HepG2 (cell line): ENCODE measurements at regions not wholly inside any gene's neighbourhood (a gene's known extent, or its start where the extent isn't known, plus 50 kb on each side); places are given as distances from the start of the nearest gene placed in this dataset.

Experiments used
- ATAC-seq: fragments of 200-7000 bp; cut with Tn5 transposase; 3 replicates; pipeline ENCODE4 v1.9.1; 2020; ENCODE audit warnings: mild to moderate bottlenecking, moderate library complexity
- BruUV-seq: library from RNA; stranded (reverse); fragments of 400-500 nt; replicated peaks from 2 replicates; lab custom pipeline; 2021; lab: Mats Ljungman, UMichigan
- CTCF ChIA-PET: fragments of 300-600 bp; formaldehyde crosslinking; extraction: SDS; loops from one replicate; lab custom pipeline; 2021; ENCODE audit warnings: low total read pairs, inconsistent platforms, low intra/inter-chr PET ratio; lab: Yijun Ruan, JAX
- POLR2A ChIA-PET: fragments of 350-600 bp; sonication (Branson Sonifier 250); formaldehyde crosslinking; loops from one replicate; lab custom pipeline; 2020; ENCODE audit warnings: antibody characterized with exemption, inconsistent platforms; lab: Yijun Ruan, JAX
- DNase-seq: peaks from one replicate; pipeline ENCODE4 v3.0.0-alpha.2; 2015; ENCODE audit warnings: low spot score
- FAIRE-seq: peaks from 3 replicates; lab custom pipeline; 2011; peaks lifted over from hg19 to GRCh38; lab: Jason Lieb, UNC
- H2AFZ ChIP-seq: one replicate; pipeline ENCODE4 v1.6.1; 2011; ENCODE audit warnings: low read length, inconsistent platforms
- H3K27ac ChIP-seq: fragments of 300-600 bp; 3 replicates; pipeline ENCODE4 v1.8.0; 2011; ENCODE audit warnings: mixed run types, mild to moderate bottlenecking, mixed read lengths, low read length, inconsistent platforms; ENCODE audit not compliant: insufficient read depth; ENCODE audit errors: extremely low read length
- H3K27me3 ChIP-seq, 2 experiments: fragments of 200-600 bp in 1 of 2; 2 replicates in 1 of 2; 3 replicates in 1 of 2; pipeline versions ENCODE4 v1.6.0 to v1.8.0; 2011; ENCODE audit warnings: low read length in 2 of 2, mild to moderate bottlenecking in 2 of 2, moderate library complexity in 2 of 2, inconsistent platforms in 1 of 2; ENCODE audit not compliant: insufficient read depth in 2 of 2, control insufficient read depth in 1 of 2
- H3K36me3 ChIP-seq, 2 experiments: fragments of 200-600 bp in 1 of 2; replicated peaks in 1 of 2; 2 replicates in 1 of 2; 3 replicates in 1 of 2; pipeline versions ENCODE4 v1.5.1 to v1.8.0; 2011; ENCODE audit warnings: low read length in 2 of 2, inconsistent platforms in 1 of 2; ENCODE audit not compliant: insufficient read depth in 2 of 2, control insufficient read depth in 1 of 2
- H3K4me1 ChIP-seq: 2 replicates; pipeline ENCODE4 v1.5.1; 2012; ENCODE audit warnings: low read length, inconsistent platforms; ENCODE audit not compliant: insufficient read depth
- H3K4me2 ChIP-seq: 2 replicates; pipeline ENCODE4 v1.6.0; 2011; ENCODE audit warnings: low read depth, low read length, inconsistent platforms
- H3K4me3 ChIP-seq, 3 experiments: fragments of 200-600 bp in 1 of 3; sonication (generic), shearing (Covaris generic) in 1 of 3; replicated peaks in 1 of 3; 2 replicates each; pipeline ENCODE4 v1.5.1; 2011 to 2016; ENCODE audit warnings: low read length in 3 of 3, inconsistent platforms in 2 of 3, low read depth in 2 of 3, mild to moderate bottlenecking in 2 of 3, control low read depth in 1 of 3, mixed read lengths in 1 of 3; ENCODE audit not compliant: insufficient read depth in 1 of 3
- H3K79me2 ChIP-seq: one replicate; pipeline ENCODE4 v1.6.1; 2011; ENCODE audit warnings: low read length, inconsistent platforms; ENCODE audit not compliant: insufficient read depth
- H3K9ac ChIP-seq: 2 replicates; pipeline ENCODE4 v1.6.0; 2011; ENCODE audit warnings: mild to moderate bottlenecking, low read depth, low read length, inconsistent platforms; ENCODE audit not compliant: insufficient read depth
- H3K9me3 ChIP-seq: 2 replicates; pipeline ENCODE4 v1.5.1; 2012; ENCODE audit warnings: mild to moderate bottlenecking, low read length
- H4K20me1 ChIP-seq: 2 replicates; pipeline ENCODE4 v1.6.0; 2011; ENCODE audit warnings: inconsistent platforms, mild to moderate bottlenecking, low read length, moderate library complexity; ENCODE audit not compliant: insufficient read depth
- AHDC1 ChIP-seq: sonication (generic); formaldehyde crosslinking; IDR thresholded peaks from 2 replicates; pipeline ENCODE4 v1.5.1; 2020; ENCODE audit warnings: mild to moderate bottlenecking, missing genetic modification reagents, borderline replicate concordance
- CTCF ChIP-seq: sonication (generic); formaldehyde crosslinking; IDR thresholded peaks from 2 replicates; pipeline ENCODE4 v1.5.0; 2020; ENCODE audit warnings: mild to moderate bottlenecking, missing genetic modification reagents, moderate library complexity
- HDAC1 ChIP-seq: sonication (generic); formaldehyde crosslinking; IDR thresholded peaks from 2 replicates; pipeline ENCODE4 v1.5.1; 2020; ENCODE audit warnings: mild to moderate bottlenecking, missing genetic modification reagents
- HNRNPK ChIP-seq: fragments of 200-400 bp; formaldehyde crosslinking; IDR thresholded peaks from 2 replicates; pipeline ENCODE4 v1.6.1; 2018; ENCODE audit warnings: low read length, low read depth, moderate library complexity, mild to moderate bottlenecking; ENCODE audit not compliant: poor library complexity, severe bottlenecking
- MIXL1 ChIP-seq: IDR thresholded peaks from 2 replicates; pipeline ENCODE4 v1.6.1; 2016
- STAG1 ChIP-seq: sonication (generic); formaldehyde crosslinking; IDR thresholded peaks from 2 replicates; pipeline ENCODE4 v1.4.0; 2020; ENCODE audit warnings: missing genetic modification reagents
- XRCC5 ChIP-seq: fragments of 200-400 bp; formaldehyde crosslinking; optimal IDR thresholded peaks from 2 replicates; pipeline ENCODE3; 2017; ENCODE audit warnings: mild to moderate bottlenecking, low read length
- ZKSCAN1 ChIP-seq: fragments of 150-350 bp; IDR thresholded peaks from 2 replicates; pipeline ENCODE4 v1.6.1; 2014; ENCODE audit warnings: low read length
- ZNF639 ChIP-seq: conservative IDR thresholded peaks from 2 replicates; pipeline ENCODE4 v1.6.1; 2018; ENCODE audit warnings: missing genetic modification reagents
- ZNF737 ChIP-seq: sonication (generic); formaldehyde crosslinking; IDR thresholded peaks from 2 replicates; pipeline ENCODE4 v1.5.0; 2020; ENCODE audit warnings: missing genetic modification reagents, mild to moderate bottlenecking, borderline replicate concordance
- WGBS: methylation state at CpG from one replicate; pipeline ENCODE4 v1.1.6; 2017; ENCODE audit warnings: low lambda C conversion rate; 5-methylcytosine and 5-hydroxymethylcytosine counted together
- in situ Hi-C: cut with HindIII; loops from 2 replicates; pipeline ENCODE4 v1.10.0; 2017; ENCODE audit warnings: low pct_unique_long_range_greater_than_20kb; ENCODE audit not compliant: extremely low pct_ligation_motif_present
- intact Hi-C: fragments of 100-400 bp; cut with micrococcal nuclease; formaldehyde crosslinking; loops from one replicate; pipeline ENCODE4 v1.10.0; 2022; ENCODE audit not compliant: unreplicated experiment

GRCh38 chr1:157363660-157364140, 188.6 kb downstream of the FCRL5 start:
- H3K4me2 ChIP-seq = no peak overlapping the region
- ATAC-seq (peak; percentile 99), FAIRE-seq (peak; percentile 15), DNase-seq (peak; percentile 41)
- no peaks in the 10 kb centered on the region for H3K79me2 ChIP-seq
- H3K4me3 ChIP-seq = no peak overlapping the region
- intact Hi-C loops (loop anchor here (1.0 to 5.0 kb wide), 2 partner anchors 15 to 171 kb away; no protein-coding TSS in a partner anchor), in situ Hi-C loops (no loop called here)
- no peaks in the 10 kb centered on the region for H3K27me3 ChIP-seq
- H3K4me1 ChIP-seq = peaks cover 7% of the 10 kb centered on the region; the same call in 1 of the 2 replicates
- no peak for TF ChIP-seq ZKSCAN1
- TF ChIP-seq STAG1 = peak; percentile 59
- peak; percentile 38 for TF ChIP-seq XRCC5
- peak; percentile 75 for TF ChIP-seq CTCF
- no TSS peak for BruUV-seq
- ChIA-PET CTCF (interaction anchor here (2.0 kb wide), 1 partner anchor 126 kb away, joined by 13 read pairs; no protein-coding TSS in a partner anchor), POLR2A (no interaction called here)
- H4K20me1 ChIP-seq = no peaks in the 10 kb centered on the region
- no peak overlapping the region for H3K27ac ChIP-seq
- H2AFZ ChIP-seq = no peak overlapping the region
- H3K9ac ChIP-seq = no peak overlapping the region
- no peaks in the 10 kb centered on the region for H3K9me3 ChIP-seq
- H3K36me3 ChIP-seq = no peaks in the 10 kb centered on the region
- WGBS = 51% methylated on average over 7 of the region's 7 CpGs

GRCh38 chr1:157360023-157360390, 192.3 kb downstream of the FCRL5 start:
- no peaks in the 10 kb centered on the region for H3K4me1 ChIP-seq
- no peaks in the 10 kb centered on the region for H4K20me1 ChIP-seq
- H3K9ac ChIP-seq = no peak overlapping the region
- H3K27me3 ChIP-seq = no peaks in the 10 kb centered on the region
- DNase-seq (no peak), FAIRE-seq (no peak), ATAC-seq (no peak)
- no peak overlapping the region for H3K27ac ChIP-seq
- ChIA-PET CTCF (no interaction called here), POLR2A (no interaction called here)
- H2AFZ ChIP-seq = no peak overlapping the region
- no peak overlapping the region for H3K4me3 ChIP-seq
- no peaks in the 10 kb centered on the region for H3K9me3 ChIP-seq
- no peak overlapping the region for H3K4me2 ChIP-seq
- in situ Hi-C loops = no loop called here
- BruUV-seq = no TSS peak
- intact Hi-C loops = loop anchor here (5.0 kb wide), 1 partner anchor 168 kb away; no protein-coding TSS in a partner anchor
- no peaks in the 10 kb centered on the region for H3K36me3 ChIP-seq
- no peaks in the 10 kb centered on the region for H3K79me2 ChIP-seq
- TF ChIP-seq AHDC1 (CRISPR knock-in tag) (no peak), MIXL1 (CRISPR knock-in tag) (no peak), HDAC1 (no peak), STAG1 (no peak), HNRNPK (no peak), ZNF639 (CRISPR knock-in tag) (no peak), ZNF737 (CRISPR knock-in tag) (no peak)
